ENCODE measurements at regions not wholly inside any gene's neighbourhood (a gene's known extent, or its start where the extent isn't known, plus 50 kb on each side); places are given as distances from the start of the nearest gene placed in this dataset.

DNA sequence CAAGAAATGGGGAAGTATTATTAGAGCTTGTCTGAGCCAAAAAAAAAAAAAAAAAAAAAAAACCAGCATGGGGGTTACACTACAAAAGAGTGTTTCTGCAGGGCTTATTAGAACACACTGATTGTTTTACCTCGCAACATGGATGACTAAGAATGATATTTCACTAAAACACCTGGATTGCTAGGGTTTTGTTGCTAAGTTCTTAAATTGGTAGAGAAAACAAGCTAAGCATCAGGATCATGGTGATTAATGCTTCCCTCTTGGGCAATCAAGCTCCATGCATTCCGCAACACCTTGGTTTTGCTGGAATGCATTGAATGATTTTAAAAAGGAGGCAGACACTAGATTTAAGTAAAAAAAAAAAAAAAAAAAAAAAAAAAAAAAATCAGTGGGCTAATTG lies 931.4 kb upstream of the CDH8 start:
- intact Hi-C loops (cut with DNase I; ENCODE audit: low total_unique reads), result no loop called here
- no peaks in the 10 kb centered on the region for H3K27me3 ChIP-seq
- TF ChIP-seq CTCF (IDR thresholded peaks at IDR 0.05) (no peak), POLR2A (IDR thresholded peaks at IDR 0.05) (no peak)
- no peaks in the 10 kb centered on the region for H3K36me3 ChIP-seq (ENCODE audit: low read depth, missing control alignments)
- 93 to 98% methylated on average over 2 of the region's 2 CpGs for WGBS, 2 donors
- H3K4me1 ChIP-seq, result no peaks in the 10 kb centered on the region
- no peaks in the 10 kb centered on the region for H3K9me3 ChIP-seq
- H3K27ac ChIP-seq, result no peak overlapping the region
- DNase-seq, result no peak
- no peak overlapping the region for H3K4me3 ChIP-seq

DNA sequence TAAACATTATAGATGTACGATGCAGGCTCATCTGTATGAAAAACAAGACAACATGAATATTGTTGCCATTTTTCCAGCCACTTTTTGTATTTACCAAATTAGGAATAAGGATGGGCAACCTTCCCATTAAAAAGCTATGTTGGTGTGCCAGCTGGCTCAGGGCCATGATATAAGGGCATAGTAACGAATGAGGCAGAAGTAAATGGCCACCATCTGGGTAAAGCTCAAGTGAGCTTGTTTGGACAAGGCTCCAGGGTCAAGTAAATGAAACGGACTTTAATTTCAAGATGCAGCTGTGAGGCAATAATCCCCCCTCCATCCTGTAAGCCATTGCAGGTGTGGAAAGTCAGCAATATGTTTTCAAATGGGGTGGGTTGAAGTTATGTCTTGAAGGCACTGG lies 930.9 kb upstream of the CDH8 start:
- Histone ChIP-seq H3K4me3 (no peak overlapping the region), H3K36me3 (ENCODE audit: low read depth, missing control alignments) (no peaks in the 10 kb centered on the region), H3K4me1 (no peaks in the 10 kb centered on the region), H3K27ac (no peak overlapping the region), H3K27me3 (no peaks in the 10 kb centered on the region), H3K9me3 (no peaks in the 10 kb centered on the region)
- intact Hi-C loops (cut with DNase I; ENCODE audit: low total_unique reads), result no loop called here
- TF ChIP-seq CTCF (IDR thresholded peaks at IDR 0.05) (no peak), POLR2A (IDR thresholded peaks at IDR 0.05) (no peak)
- DNase-seq, result no peak
- WGBS, 2 donors, result 48 to 53% methylated on average over 3 of the region's 3 CpGs

- Histone ChIP-seq H3K27me3 (no peaks in the 10 kb centered on the region), H3K27ac (no peak overlapping the region), H3K4me3 (no peak overlapping the region), H3K4me1 (no peaks in the 10 kb centered on the region), H3K36me3 (ENCODE audit: low read depth, missing control alignments) (no peaks in the 10 kb centered on the region), H3K9me3 (no peaks in the 10 kb centered on the region)
- WGBS, 2 donors, result 95 to 100% methylated on average over 1 of the region's 1 CpG
- intact Hi-C loops (cut with DNase I; ENCODE audit: low total_unique reads), result no loop called here
- TF ChIP-seq POLR2A (IDR thresholded peaks at IDR 0.05), result no peak
- no peak for TF ChIP-seq CTCF (IDR thresholded peaks at IDR 0.05)
- DNase-seq, result no peak
Measured at GRCh38 chr16:62966626-62967025, 930.4 kb upstream of the CDH8 start.

DNA sequence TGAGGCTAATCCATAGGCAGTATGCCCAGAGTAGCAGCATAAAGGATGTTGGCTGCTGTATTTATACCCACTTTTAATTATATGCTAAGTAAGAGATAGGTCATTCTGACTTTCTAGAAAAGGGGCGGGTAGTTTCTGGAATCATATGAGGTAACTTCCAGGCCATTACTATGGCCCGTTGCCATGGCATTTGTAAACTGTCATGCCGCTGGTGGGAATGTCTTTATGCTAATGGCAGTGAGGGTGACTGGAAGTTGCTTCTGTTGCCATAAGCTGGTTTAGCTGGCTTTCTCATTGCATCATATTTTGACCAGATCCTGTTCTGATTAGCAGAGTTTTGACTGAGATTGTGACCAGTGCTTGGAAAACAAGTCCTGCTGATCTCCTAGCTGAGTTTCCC lies 929.6 kb upstream of the CDH8 start:
- Histone ChIP-seq H3K27me3 (no peaks in the 10 kb centered on the region), H3K4me3 (no peak overlapping the region), H3K9me3 (no peaks in the 10 kb centered on the region), H3K36me3 (ENCODE audit: low read depth, missing control alignments) (no peaks in the 10 kb centered on the region), H3K27ac (no peak overlapping the region), H3K4me1 (no peaks in the 10 kb centered on the region)
- intact Hi-C loops (cut with DNase I; ENCODE audit: low total_unique reads), result no loop called here
- TF ChIP-seq POLR2A (IDR thresholded peaks at IDR 0.05) (no peak), CTCF (IDR thresholded peaks at IDR 0.05) (no peak)
- 93 to 98% methylated on average over 3 of the region's 3 CpGs for WGBS, 2 donors
- DNase-seq, result no peak

- no peak for DNase-seq
- H3K27ac ChIP-seq, result no peak overlapping the region
- H3K4me3 ChIP-seq, result no peak overlapping the region
- intact Hi-C loops (cut with DNase I; ENCODE audit: low total_unique reads), result no loop called here
- 83 to 89% methylated on average over 2 of the region's 2 CpGs for WGBS, 2 donors
- no peaks in the 10 kb centered on the region for H3K27me3 ChIP-seq
- H3K9me3 ChIP-seq, result no peaks in the 10 kb centered on the region
- H3K36me3 ChIP-seq (ENCODE audit: low read depth, missing control alignments), result no peaks in the 10 kb centered on the region
- no peaks in the 10 kb centered on the region for H3K4me1 ChIP-seq
- TF ChIP-seq POLR2A (IDR thresholded peaks at IDR 0.05) (no peak), CTCF (IDR thresholded peaks at IDR 0.05) (no peak)
Measured at GRCh38 chr16:62963846-62964245, 927.6 kb upstream of the CDH8 start.

Measured in testis (tissue), 2 donors.